ENCODE measurements at regions not wholly inside any gene's neighbourhood (a gene's known extent, or its start where the extent isn't known, plus 50 kb on each side); places are given as distances from the start of the nearest gene placed in this dataset.

- TF ChIP-seq POLR2A (IDR thresholded peaks at IDR 0.05; ENCODE audit: low read depth, low read length) (no peak), POLR2AphosphoS5 (IDR thresholded peaks at IDR 0.05; ENCODE audit: low read depth, low read length) (no peak), TAF1 (IDR thresholded peaks at IDR 0.05; ENCODE audit: low read depth, low read length) (no peak), SPI1 (IDR thresholded peaks at IDR 0.05; ENCODE audit: low read depth, low read length) (no peak)
Observed at GRCh38 chr3:145359040-145359439, 801.9 kb downstream of the PLOD2 start.

All from GM12891 (cell line).